GM21381 (cell line): ENCODE measurements at regions not wholly inside any gene's neighbourhood (a gene's known extent, or its start where the extent isn't known, plus 50 kb on each side); places are given as distances from the start of the nearest gene placed in this dataset.

Experiments
- ATAC-seq: cut with Tn5 transposase; IDR thresholded peaks from one replicate; pipeline ENCODE4 v1.9.1; 2021; ENCODE audit warnings: mild to moderate bottlenecking, moderate library complexity; ENCODE audit not compliant: unreplicated experiment

DNA sequence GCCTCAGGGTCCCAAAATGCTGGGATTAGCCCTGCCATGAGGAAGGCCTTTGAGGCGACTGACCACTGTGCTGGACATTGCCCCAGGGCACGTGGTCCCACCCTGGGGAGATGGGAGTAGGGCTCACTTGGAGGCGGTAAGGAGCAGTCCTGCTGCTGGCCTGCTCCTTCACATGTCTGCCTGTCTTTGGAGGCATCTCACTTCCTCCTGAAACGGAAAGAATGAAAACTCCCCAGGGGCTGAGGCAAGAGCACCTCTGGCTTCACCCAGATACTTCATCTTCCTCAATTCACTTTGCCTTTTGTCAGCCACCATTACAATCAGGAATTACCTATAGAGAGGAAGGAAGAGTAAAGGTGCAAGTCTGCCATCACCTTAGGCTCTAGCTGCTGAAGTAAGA, 59.9 kb upstream of the GATA6 start:
- ATAC-seq = no peak

DNA sequence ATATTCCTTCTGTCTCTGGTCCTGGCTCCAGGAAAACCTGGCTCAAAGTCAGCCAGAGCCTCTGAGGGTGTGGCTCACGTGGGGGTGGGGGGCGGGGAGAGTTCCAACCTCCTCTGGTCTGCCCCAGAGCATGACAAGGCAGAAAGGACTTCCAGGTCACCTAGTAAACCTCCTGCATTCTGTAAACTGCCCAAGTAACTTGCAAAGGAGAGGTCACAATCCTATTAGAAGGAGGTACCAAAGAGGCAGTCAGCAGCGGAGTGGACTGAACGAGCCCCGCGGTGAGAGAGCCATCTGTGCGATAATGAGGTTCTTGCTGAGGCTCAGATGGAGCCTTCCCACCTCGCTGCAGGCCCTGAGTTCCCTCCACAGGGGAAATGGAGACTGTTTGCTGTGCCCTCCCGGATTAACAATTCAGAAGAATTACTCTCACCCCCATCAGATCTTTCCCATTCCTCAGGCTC, 58.9 kb upstream of the GATA6 start:
- ATAC-seq = no peak

DNA sequence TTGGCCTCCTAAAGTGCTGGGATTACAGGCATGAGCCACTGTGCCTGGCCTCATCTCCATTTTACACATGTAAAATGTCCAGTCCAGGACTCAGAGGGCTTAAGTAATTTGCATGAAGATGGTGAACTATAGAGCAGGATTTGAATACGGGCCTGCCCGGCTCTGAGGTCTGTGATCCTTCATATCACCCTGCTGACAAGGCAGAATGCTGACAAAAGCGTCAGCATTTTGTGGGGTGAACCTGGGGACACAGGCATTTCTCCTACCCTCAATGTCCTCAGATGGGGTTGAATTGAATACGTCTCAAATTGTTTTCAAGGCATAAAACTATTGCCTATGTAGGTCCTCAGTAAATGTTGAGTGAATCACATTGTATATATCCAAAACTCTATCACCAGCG, 57.2 kb upstream of the GATA6 start:
- no peak for ATAC-seq

DNA sequence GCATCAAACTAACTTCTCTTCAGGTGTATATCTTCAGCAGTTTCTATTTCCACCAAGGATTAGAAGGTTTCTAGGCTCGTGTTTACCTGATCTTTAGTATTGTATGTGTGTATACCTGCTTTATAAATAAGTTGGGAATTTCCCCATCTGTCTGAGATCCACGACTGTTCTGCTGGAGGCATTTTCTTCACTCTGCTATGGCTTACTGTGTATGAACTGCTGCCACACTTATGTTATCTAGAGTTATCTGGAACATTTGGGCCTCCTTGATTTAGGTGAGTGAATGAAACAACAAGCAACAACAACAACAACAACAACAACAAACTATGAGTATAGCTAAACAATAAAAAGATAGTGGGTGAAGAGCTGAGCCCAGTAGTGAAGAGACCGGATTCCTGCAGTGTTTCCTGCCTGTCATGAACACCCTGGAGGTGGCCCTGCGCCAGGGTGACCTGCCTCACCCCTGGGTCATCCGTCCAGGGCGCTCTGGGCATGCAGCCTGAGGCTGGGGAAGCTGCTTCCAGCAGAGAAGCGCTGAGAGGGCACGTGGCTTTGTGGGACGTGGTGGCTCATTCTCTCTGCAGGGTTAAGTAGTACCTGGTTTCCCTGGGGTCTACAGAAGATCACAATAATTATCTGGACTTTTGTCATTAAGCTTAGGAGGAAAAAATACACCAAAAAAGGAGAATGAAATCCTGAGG, 56.1 kb upstream of the GATA6 start:
- no peak for ATAC-seq

DNA sequence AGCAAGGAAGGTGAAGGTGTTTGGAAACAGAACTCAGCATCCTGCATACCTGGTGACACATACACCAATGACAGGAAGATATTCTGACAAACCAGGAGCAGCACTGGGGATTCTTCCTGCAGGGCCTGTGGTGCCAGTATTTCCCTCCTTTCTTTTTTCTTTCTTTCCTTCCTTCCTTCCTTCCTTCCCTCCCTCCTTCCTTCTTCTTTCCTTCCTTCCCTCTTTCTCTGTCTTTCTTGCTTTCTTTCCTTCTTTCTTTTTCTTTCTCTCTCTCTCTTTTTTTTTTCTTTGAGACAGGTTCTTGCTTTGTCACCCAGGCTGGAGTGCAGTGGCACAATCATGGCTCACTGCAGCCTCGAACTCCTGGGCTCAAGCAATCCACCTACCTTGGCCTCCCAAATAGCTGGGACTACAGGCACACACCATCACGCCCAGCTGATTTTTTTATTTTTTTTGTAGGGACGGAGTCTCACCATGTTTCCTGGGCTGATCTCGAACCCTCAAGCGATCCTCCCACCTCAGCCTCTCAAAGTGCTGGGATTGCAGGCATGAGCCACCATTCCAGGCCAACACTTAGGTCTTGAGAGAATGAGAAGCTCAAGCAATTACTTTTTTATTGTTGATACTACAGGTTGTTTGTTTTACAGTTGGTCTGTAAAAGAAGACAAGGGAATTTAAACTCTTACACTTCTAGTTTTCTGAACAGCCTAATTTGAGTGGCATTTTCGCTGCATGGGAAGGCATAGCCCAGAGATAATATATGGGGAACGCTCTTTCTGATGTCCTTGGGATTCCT, 54.7 kb upstream of the GATA6 start:
- no peak for ATAC-seq

DNA sequence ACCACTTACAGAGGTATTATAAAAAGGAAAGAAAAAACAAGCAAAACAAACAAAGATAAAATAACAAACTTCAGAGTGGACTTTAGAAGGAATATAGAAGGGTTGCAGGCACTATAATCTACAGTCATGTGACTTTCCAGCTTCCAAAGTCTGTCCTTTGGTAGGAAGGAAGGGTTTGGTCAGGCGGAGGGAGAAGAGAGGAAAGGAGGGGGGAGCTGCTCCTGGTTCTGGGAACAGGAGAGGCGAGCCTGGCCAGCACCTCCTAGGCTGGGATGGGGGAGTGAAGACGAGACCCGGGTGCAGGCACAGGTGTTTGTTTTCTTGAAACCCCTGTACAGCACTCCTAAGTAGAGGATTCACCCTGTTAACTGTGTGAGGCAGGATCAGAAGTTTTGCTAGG, 53.8 kb upstream of the GATA6 start:
- ATAC-seq = no peak
